HepG2 (cell line): ENCODE measurements at regions not wholly inside any gene's neighbourhood (a gene's known extent, or its start where the extent isn't known, plus 50 kb on each side); places are given as distances from the start of the nearest gene placed in this dataset.

ENCODE experiments used
- ATAC-seq: fragments of 200-7000 bp; cut with Tn5 transposase; 3 replicates; pipeline ENCODE4 v1.9.1; 2020; ENCODE audit warnings: mild to moderate bottlenecking, moderate library complexity
- BruUV-seq: library from RNA; stranded (reverse); fragments of 400-500 nt; replicated peaks from 2 replicates; lab custom pipeline; 2021; lab: Mats Ljungman, UMichigan
- CTCF ChIA-PET: fragments of 300-600 bp; formaldehyde crosslinking; extraction: SDS; loops from one replicate; lab custom pipeline; 2021; ENCODE audit warnings: low total read pairs, inconsistent platforms, low intra/inter-chr PET ratio; lab: Yijun Ruan, JAX
- POLR2A ChIA-PET: fragments of 350-600 bp; sonication (Branson Sonifier 250); formaldehyde crosslinking; loops from one replicate; lab custom pipeline; 2020; ENCODE audit warnings: antibody characterized with exemption, inconsistent platforms; lab: Yijun Ruan, JAX
- DNase-seq: peaks from one replicate; pipeline ENCODE4 v3.0.0-alpha.2; 2015; ENCODE audit warnings: low spot score
- FAIRE-seq: peaks from 3 replicates; lab custom pipeline; 2011; peaks lifted over from hg19 to GRCh38; lab: Jason Lieb, UNC
- H2AFZ ChIP-seq: one replicate; pipeline ENCODE4 v1.6.1; 2011; ENCODE audit warnings: low read length, inconsistent platforms
- H3K27ac ChIP-seq: fragments of 300-600 bp; 3 replicates; pipeline ENCODE4 v1.8.0; 2011; ENCODE audit warnings: mixed run types, mild to moderate bottlenecking, mixed read lengths, low read length, inconsistent platforms; ENCODE audit not compliant: insufficient read depth; ENCODE audit errors: extremely low read length
- H3K27me3 ChIP-seq, 2 experiments: fragments of 200-600 bp in 1 of 2; 2 replicates in 1 of 2; 3 replicates in 1 of 2; pipeline versions ENCODE4 v1.6.0 to v1.8.0; 2011; ENCODE audit warnings: low read length in 2 of 2, mild to moderate bottlenecking in 2 of 2, moderate library complexity in 2 of 2, inconsistent platforms in 1 of 2; ENCODE audit not compliant: insufficient read depth in 2 of 2, control insufficient read depth in 1 of 2
- H3K36me3 ChIP-seq, 2 experiments: fragments of 200-600 bp in 1 of 2; replicated peaks in 1 of 2; 2 replicates in 1 of 2; 3 replicates in 1 of 2; pipeline versions ENCODE4 v1.5.1 to v1.8.0; 2011; ENCODE audit warnings: low read length in 2 of 2, inconsistent platforms in 1 of 2; ENCODE audit not compliant: insufficient read depth in 2 of 2, control insufficient read depth in 1 of 2
- H3K4me1 ChIP-seq: 2 replicates; pipeline ENCODE4 v1.5.1; 2012; ENCODE audit warnings: low read length, inconsistent platforms; ENCODE audit not compliant: insufficient read depth
- H3K4me2 ChIP-seq: 2 replicates; pipeline ENCODE4 v1.6.0; 2011; ENCODE audit warnings: low read depth, low read length, inconsistent platforms
- H3K4me3 ChIP-seq, 3 experiments: fragments of 200-600 bp in 1 of 3; sonication (generic), shearing (Covaris generic) in 1 of 3; replicated peaks in 1 of 3; 2 replicates each; pipeline ENCODE4 v1.5.1; 2011 to 2016; ENCODE audit warnings: low read length in 3 of 3, inconsistent platforms in 2 of 3, low read depth in 2 of 3, mild to moderate bottlenecking in 2 of 3, control low read depth in 1 of 3, mixed read lengths in 1 of 3; ENCODE audit not compliant: insufficient read depth in 1 of 3
- H3K79me2 ChIP-seq: one replicate; pipeline ENCODE4 v1.6.1; 2011; ENCODE audit warnings: low read length, inconsistent platforms; ENCODE audit not compliant: insufficient read depth
- H3K9ac ChIP-seq: 2 replicates; pipeline ENCODE4 v1.6.0; 2011; ENCODE audit warnings: mild to moderate bottlenecking, low read depth, low read length, inconsistent platforms; ENCODE audit not compliant: insufficient read depth
- H3K9me3 ChIP-seq: 2 replicates; pipeline ENCODE4 v1.5.1; 2012; ENCODE audit warnings: mild to moderate bottlenecking, low read length
- H4K20me1 ChIP-seq: 2 replicates; pipeline ENCODE4 v1.6.0; 2011; ENCODE audit warnings: inconsistent platforms, mild to moderate bottlenecking, low read length, moderate library complexity; ENCODE audit not compliant: insufficient read depth
- ARNTL ChIP-seq: sonication (generic); formaldehyde crosslinking; IDR thresholded peaks from 2 replicates; pipeline ENCODE4 v1.4.0; 2020; ENCODE audit warnings: mild to moderate bottlenecking, missing genetic modification reagents
- KLF12 ChIP-seq: sonication (generic); formaldehyde crosslinking; IDR thresholded peaks from 2 replicates; pipeline ENCODE4 v1.4.0; 2020; ENCODE audit warnings: missing genetic modification reagents, borderline replicate concordance
- NR1H2 ChIP-seq: sonication (generic); formaldehyde crosslinking; IDR thresholded peaks from 2 replicates; pipeline ENCODE4 v1.8.1; 2022; ENCODE audit warnings: low read depth, missing genetic modification reagents, borderline replicate concordance
- PATZ1 ChIP-seq: sonication (generic); formaldehyde crosslinking; IDR thresholded peaks from 2 replicates; pipeline ENCODE4 v1.4.0; 2020; ENCODE audit warnings: missing genetic modification reagents
- SMAD3 ChIP-seq: sonication (generic); formaldehyde crosslinking; IDR thresholded peaks from 2 replicates; pipeline ENCODE4 v1.4.0; 2020; ENCODE audit warnings: missing genetic modification reagents
- ZNF703 ChIP-seq: sonication (generic); formaldehyde crosslinking; IDR thresholded peaks from 2 replicates; pipeline ENCODE4 v1.5.1; 2020; ENCODE audit warnings: missing genetic modification reagents, mild to moderate bottlenecking, moderate library complexity, borderline replicate concordance
- ZNF710 ChIP-seq: sonication (generic); formaldehyde crosslinking; IDR thresholded peaks from 2 replicates; pipeline ENCODE4 v1.5.0; 2020; ENCODE audit warnings: mild to moderate bottlenecking, missing genetic modification reagents, borderline replicate concordance
- ZSCAN12 ChIP-seq: sonication (generic); formaldehyde crosslinking; IDR thresholded peaks from 2 replicates; pipeline ENCODE4 v1.9.0; 2021; ENCODE audit warnings: mild to moderate bottlenecking, missing genetic modification reagents
- WGBS: methylation state at CpG from one replicate; pipeline ENCODE4 v1.1.6; 2017; ENCODE audit warnings: low lambda C conversion rate; 5-methylcytosine and 5-hydroxymethylcytosine counted together
- in situ Hi-C: cut with HindIII; loops from 2 replicates; pipeline ENCODE4 v1.10.0; 2017; ENCODE audit warnings: low pct_unique_long_range_greater_than_20kb; ENCODE audit not compliant: extremely low pct_ligation_motif_present
- intact Hi-C: fragments of 100-400 bp; cut with micrococcal nuclease; formaldehyde crosslinking; loops from one replicate; pipeline ENCODE4 v1.10.0; 2022; ENCODE audit not compliant: unreplicated experiment

GRCh38 chr12:111212814-111213456, 156.0 kb downstream of the PHETA1 start:
- intact Hi-C loops, result no loop called here
- FAIRE-seq, result no peak
- POLR2A ChIA-PET, result no interaction called here

More at GRCh38 chr12:111212814-111213456, 156.0 kb downstream of the PHETA1 start:
- 24% methylated on average over 12 of the region's 12 CpGs for WGBS
- H3K4me2 ChIP-seq, result no peak overlapping the region
- TF ChIP-seq ARNTL (CRISPR knock-in tag) (no peak), SMAD3 (CRISPR knock-in tag) (no peak), NR1H2 (no peak), KLF12 (no peak), ZSCAN12 (CRISPR knock-in tag) (no peak), ZNF703 (CRISPR knock-in tag) (no peak), ZNF710 (no peak), PATZ1 (no peak)
- no peaks in the 10 kb centered on the region for H3K79me2 ChIP-seq
- CTCF ChIA-PET, result no interaction called here
- H4K20me1 ChIP-seq, result no peaks in the 10 kb centered on the region
- no peak overlapping the region for H3K27ac ChIP-seq
- H2AFZ ChIP-seq, result no peak overlapping the region
- H3K4me3 ChIP-seq, result no peak overlapping the region
- ATAC-seq, result no peak
- H3K4me1 ChIP-seq, result no peaks in the 10 kb centered on the region
- DNase-seq, result no peak
- in situ Hi-C loops, result no loop called here
- no TSS peak for BruUV-seq
- H3K36me3 ChIP-seq, result no peaks in the 10 kb centered on the region
- no peaks in the 10 kb centered on the region for H3K9me3 ChIP-seq
- no peak overlapping the region for H3K9ac ChIP-seq
- peaks cover 1 to 30% of the 10 kb centered on the region in 2 experiments; a peak in 3 of 5 replicates for H3K27me3 ChIP-seq
